Stimulated activated effector memory CD8-positive, alpha-beta T cell treated with anti-CD3 and anti-CD28 coated beads, Interleukin-12 subunit alpha, Interleukin-12 subunit beta, amount 100 ng/mL, for 72 hours (primary cell): ENCODE measurements at regions not wholly inside any gene's neighbourhood (a gene's known extent, or its start where the extent isn't known, plus 50 kb on each side); places are given as distances from the start of the nearest gene placed in this dataset.

Experiments used
- ATAC-seq: fragments of 150-1000 bp; cut with Tn5 transposase; 2 replicates; pipeline ENCODE4 v1.10.0; 2021
- DNase-seq, 2 donors: peaks; one replicate each; pipeline ENCODE4 v3.0.0; 2021 to 2022; ENCODE audit warnings: low spot score in 2 of 2
- H3K27ac Mint-ChIP-seq: one replicate; pipeline ENCODE4 v1.8.0; 2022; ENCODE audit warnings: mild to moderate bottlenecking, mixed read lengths
- H3K36me3 Mint-ChIP-seq: one replicate; pipeline ENCODE4 v1.8.0; 2022; ENCODE audit warnings: mild to moderate bottlenecking, mixed read lengths
- H3K4me1 Mint-ChIP-seq: one replicate; pipeline ENCODE4 v1.8.0; 2022; ENCODE audit warnings: mixed read lengths
- H3K4me3 Mint-ChIP-seq: one replicate; pipeline ENCODE4 v1.8.0; 2022; ENCODE audit warnings: mild to moderate bottlenecking, mixed read lengths
- H3K9me3 Mint-ChIP-seq: one replicate; pipeline ENCODE4 v1.8.0; 2022; ENCODE audit warnings: mixed read lengths

GRCh38 chr12:18207266-18207665 is 54.1 kb upstream of the PIK3C2G start:
- H3K9me3 Mint-ChIP-seq, result peaks cover 3% of the 10 kb centered on the region
- no peak for DNase-seq

GRCh38 chr12:18206198-18206597 is 55.1 kb upstream of the PIK3C2G start:
- no peaks in the 10 kb centered on the region for H3K4me1 Mint-ChIP-seq
- H3K27ac Mint-ChIP-seq, result no peak overlapping the region
- no peak overlapping the region for H3K4me3 Mint-ChIP-seq
- peaks cover 3% of the 10 kb centered on the region for H3K9me3 Mint-ChIP-seq
- no peak for DNase-seq
- no peak for ATAC-seq
- no peaks in the 10 kb centered on the region for H3K36me3 Mint-ChIP-seq

More at GRCh38 chr12:18207266-18207665, 54.1 kb upstream of the PIK3C2G start:
- no peaks in the 10 kb centered on the region for H3K36me3 Mint-ChIP-seq
- H3K4me1 Mint-ChIP-seq, result no peaks in the 10 kb centered on the region
- H3K27ac Mint-ChIP-seq, result no peak overlapping the region
- ATAC-seq, result no peak
- H3K4me3 Mint-ChIP-seq, result no peak overlapping the region

- Mint-ChIP-seq H3K36me3 (no peaks in the 10 kb centered on the region), H3K4me1 (no peaks in the 10 kb centered on the region), H3K9me3 (peaks cover 3% of the 10 kb centered on the region), H3K4me3 (no peak overlapping the region), H3K27ac (no peak overlapping the region)
- DNase-seq, result no peak
- no peak for ATAC-seq
Measured at GRCh38 chr12:18204053-18204452, 57.3 kb upstream of the PIK3C2G start.

- Mint-ChIP-seq H3K27ac (no peak overlapping the region), H3K4me3 (no peak overlapping the region), H3K4me1 (no peaks in the 10 kb centered on the region), H3K9me3 (peaks cover 8% of the 10 kb centered on the region), H3K36me3 (no peaks in the 10 kb centered on the region)
- DNase-seq (no peak), ATAC-seq (no peak)
Measured at GRCh38 chr12:18192119-18192518, 69.2 kb upstream of the PIK3C2G start.

GRCh38 chr12:18183141-18183540 is 78.2 kb upstream of the PIK3C2G start:
- Mint-ChIP-seq H3K27ac (no peak overlapping the region), H3K36me3 (no peaks in the 10 kb centered on the region), H3K4me3 (no peak overlapping the region), H3K4me1 (no peaks in the 10 kb centered on the region), H3K9me3 (peaks cover 5% of the 10 kb centered on the region)
- ATAC-seq, result no peak
- no peak for DNase-seq

GRCh38 chr12:18171571-18171970 is 81.6 kb upstream of the RERGL start:
- H3K27ac Mint-ChIP-seq, result no peak overlapping the region

GRCh38 chr12:18168016-18168415 is 78.0 kb upstream of the RERGL start:
- H3K9me3 Mint-ChIP-seq, result peaks cover 10% of the 10 kb centered on the region
- ATAC-seq (no peak), DNase-seq (no peak)
- H3K4me3 Mint-ChIP-seq, result no peak overlapping the region
- H3K4me1 Mint-ChIP-seq, result peaks cover 10% of the 10 kb centered on the region
- H3K27ac Mint-ChIP-seq, result no peak overlapping the region
- H3K36me3 Mint-ChIP-seq, result no peaks in the 10 kb centered on the region

More at GRCh38 chr12:18171571-18171970, 81.6 kb upstream of the RERGL start:
- ATAC-seq (no peak), DNase-seq (no peak)
- H3K36me3 Mint-ChIP-seq, result no peaks in the 10 kb centered on the region
- H3K9me3 Mint-ChIP-seq, result peaks cover 10% of the 10 kb centered on the region
- no peak overlapping the region for H3K4me3 Mint-ChIP-seq
- no peaks in the 10 kb centered on the region for H3K4me1 Mint-ChIP-seq

- DNase-seq, result no peak
- ATAC-seq, result no peak
- no peak overlapping the region for H3K4me3 Mint-ChIP-seq
Measured at GRCh38 chr12:18165889-18166288, 75.9 kb upstream of the RERGL start.

GRCh38 chr12:18165422-18165871 is 75.5 kb upstream of the RERGL start:
- Mint-ChIP-seq H3K27ac (peak overlapping the region; percentile 33), H3K4me3 (no peak overlapping the region)

More at GRCh38 chr12:18165889-18166288, 75.9 kb upstream of the RERGL start:
- peaks cover 4% of the 10 kb centered on the region for H3K9me3 Mint-ChIP-seq
- peak overlapping the region; percentile 33 for H3K27ac Mint-ChIP-seq
- H3K4me1 Mint-ChIP-seq, result peaks cover 10% of the 10 kb centered on the region
- no peaks in the 10 kb centered on the region for H3K36me3 Mint-ChIP-seq

GRCh38 chr12:18160901-18161300 is 70.9 kb upstream of the RERGL start:
- peaks cover 8% of the 10 kb centered on the region for H3K4me1 Mint-ChIP-seq
- no peak overlapping the region for H3K27ac Mint-ChIP-seq
- ATAC-seq (no peak), DNase-seq (no peak)
- H3K36me3 Mint-ChIP-seq, result no peaks in the 10 kb centered on the region
- peaks cover 4% of the 10 kb centered on the region for H3K9me3 Mint-ChIP-seq
- no peak overlapping the region for H3K4me3 Mint-ChIP-seq

More at GRCh38 chr12:18165422-18165871, 75.5 kb upstream of the RERGL start:
- ATAC-seq, result peak; percentile 97
- Mint-ChIP-seq H3K9me3 (peaks cover 4% of the 10 kb centered on the region), H3K4me1 (peaks cover 10% of the 10 kb centered on the region), H3K36me3 (no peaks in the 10 kb centered on the region)
- no peak for DNase-seq

- ATAC-seq, result peak; percentile 64
Measured at GRCh38 chr12:18158774-18159557, 69.0 kb upstream of the RERGL start.

GRCh38 chr12:18153826-18154225 is 63.8 kb upstream of the RERGL start:
- DNase-seq (no peak), ATAC-seq (no peak)
- H3K4me3 Mint-ChIP-seq, result no peak overlapping the region
- H3K36me3 Mint-ChIP-seq, result no peaks in the 10 kb centered on the region
- no peaks in the 10 kb centered on the region for H3K9me3 Mint-ChIP-seq
- no peak overlapping the region for H3K27ac Mint-ChIP-seq
- H3K4me1 Mint-ChIP-seq, result no peaks in the 10 kb centered on the region

More at GRCh38 chr12:18158774-18159557, 69.0 kb upstream of the RERGL start:
- DNase-seq, result peak; percentile 21 to 53
- Mint-ChIP-seq H3K9me3 (peaks cover under 1% of the 10 kb centered on the region), H3K27ac (no peak overlapping the region), H3K36me3 (no peaks in the 10 kb centered on the region), H3K4me3 (no peak overlapping the region), H3K4me1 (no peaks in the 10 kb centered on the region)

GRCh38 chr12:18151036-18151435 is 61.0 kb upstream of the RERGL start:
- DNase-seq, result no peak
- Mint-ChIP-seq H3K9me3 (no peaks in the 10 kb centered on the region), H3K4me3 (no peak overlapping the region), H3K27ac (no peak overlapping the region), H3K4me1 (no peaks in the 10 kb centered on the region), H3K36me3 (no peaks in the 10 kb centered on the region)
- ATAC-seq, result no peak

GRCh38 chr12:18148961-18149360 is 59.0 kb upstream of the RERGL start:
- Mint-ChIP-seq H3K27ac (no peak overlapping the region), H3K4me1 (no peaks in the 10 kb centered on the region), H3K36me3 (no peaks in the 10 kb centered on the region), H3K9me3 (no peaks in the 10 kb centered on the region), H3K4me3 (no peak overlapping the region)
- no peak for ATAC-seq
- DNase-seq, result no peak

GRCh38 chr12:18146363-18146762 is 56.4 kb upstream of the RERGL start:
- no peak for ATAC-seq
- no peaks in the 10 kb centered on the region for H3K9me3 Mint-ChIP-seq

GRCh38 chr12:18145924-18146323 is 55.9 kb upstream of the RERGL start:
- no peaks in the 10 kb centered on the region for H3K4me1 Mint-ChIP-seq
- DNase-seq, result no peak
- ATAC-seq, result no peak
- H3K36me3 Mint-ChIP-seq, result no peaks in the 10 kb centered on the region
- H3K4me3 Mint-ChIP-seq, result no peak overlapping the region
- no peak overlapping the region for H3K27ac Mint-ChIP-seq
- no peaks in the 10 kb centered on the region for H3K9me3 Mint-ChIP-seq

More at GRCh38 chr12:18146363-18146762, 56.4 kb upstream of the RERGL start:
- no peaks in the 10 kb centered on the region for H3K36me3 Mint-ChIP-seq
- DNase-seq, result no peak
- H3K4me1 Mint-ChIP-seq, result no peaks in the 10 kb centered on the region
- H3K4me3 Mint-ChIP-seq, result no peak overlapping the region
- no peak overlapping the region for H3K27ac Mint-ChIP-seq
